H1 (cell line): ENCODE measurements at regions not wholly inside any gene's neighbourhood (a gene's known extent, or its start where the extent isn't known, plus 50 kb on each side); places are given as distances from the start of the nearest gene placed in this dataset.

Experiments used
- CEBPB ChIP-seq: IDR thresholded peaks from 2 replicates; pipeline ENCODE4 v1.6.1; 2012; ENCODE audit warnings: low read depth, low read length
- CTCF ChIP-seq, 3 experiments: IDR thresholded peaks; 1 replicate in 2 of 3; 2 replicates in 1 of 3; pipeline versions ENCODE4 v1.5.1 to v1.6.1; 2011; ENCODE audit warnings: low read length in 3 of 3, mild to moderate bottlenecking in 3 of 3, inconsistent platforms in 2 of 3, low read depth in 1 of 3, moderate library complexity in 1 of 3; ENCODE audit not compliant: insufficient read depth in 1 of 3; ENCODE audit errors: control extremely low read depth in 1 of 3
- KDM1A ChIP-seq: fragments of 200-600, 300-600 bp; sonication (generic); IDR thresholded peaks from 2 replicates; pipeline ENCODE4 v1.7.1; 2016; ENCODE audit warnings: mild to moderate bottlenecking, low read length, borderline replicate concordance
- POLR2A ChIP-seq, 2 experiments: IDR thresholded peaks; 1 replicate in 1 of 2; 2 replicates in 1 of 2; pipeline ENCODE4 v1.6.1; 2011; ENCODE audit warnings: low read depth in 2 of 2, low read length in 2 of 2, mild to moderate bottlenecking in 2 of 2; ENCODE audit errors: control extremely low read depth in 1 of 2
- POLR2AphosphoS5 ChIP-seq: IDR thresholded peaks from 2 replicates; pipeline ENCODE4 v1.6.1; 2011; ENCODE audit warnings: low read depth, low read length
- RAD21 ChIP-seq, 2 experiments: IDR thresholded peaks in 1 of 2; conservative IDR thresholded peaks in 1 of 2; 2 replicates each; pipeline ENCODE4 v1.6.1; 2011; ENCODE audit warnings: low read depth in 2 of 2, low read length in 2 of 2, improper control_type of control experiment in 1 of 2, inconsistent platforms in 1 of 2, mild to moderate bottlenecking in 1 of 2, moderate library complexity in 1 of 2
- SIN3A ChIP-seq, 2 experiments: IDR thresholded peaks in 1 of 2; conservative IDR thresholded peaks in 1 of 2; 2 replicates each; pipeline ENCODE4 v1.6.1; 2011 to 2012; ENCODE audit warnings: low read length in 2 of 2, improper control_type of control experiment in 1 of 2, low read depth in 1 of 2, mild to moderate bottlenecking in 1 of 2
- TBP ChIP-seq: IDR thresholded peaks from 2 replicates; pipeline ENCODE4 v1.6.1; 2011; ENCODE audit warnings: low read depth, low read length, improper control_type of control experiment
- TF ChIP-seq, protein P1 (sequence below): IDR thresholded peaks from 2 replicates; pipeline ENCODE4 v1.6.1; 2011; ENCODE audit warnings: low read depth, mild to moderate bottlenecking, low read length; ENCODE audit not compliant: insufficient read depth

DNA sequence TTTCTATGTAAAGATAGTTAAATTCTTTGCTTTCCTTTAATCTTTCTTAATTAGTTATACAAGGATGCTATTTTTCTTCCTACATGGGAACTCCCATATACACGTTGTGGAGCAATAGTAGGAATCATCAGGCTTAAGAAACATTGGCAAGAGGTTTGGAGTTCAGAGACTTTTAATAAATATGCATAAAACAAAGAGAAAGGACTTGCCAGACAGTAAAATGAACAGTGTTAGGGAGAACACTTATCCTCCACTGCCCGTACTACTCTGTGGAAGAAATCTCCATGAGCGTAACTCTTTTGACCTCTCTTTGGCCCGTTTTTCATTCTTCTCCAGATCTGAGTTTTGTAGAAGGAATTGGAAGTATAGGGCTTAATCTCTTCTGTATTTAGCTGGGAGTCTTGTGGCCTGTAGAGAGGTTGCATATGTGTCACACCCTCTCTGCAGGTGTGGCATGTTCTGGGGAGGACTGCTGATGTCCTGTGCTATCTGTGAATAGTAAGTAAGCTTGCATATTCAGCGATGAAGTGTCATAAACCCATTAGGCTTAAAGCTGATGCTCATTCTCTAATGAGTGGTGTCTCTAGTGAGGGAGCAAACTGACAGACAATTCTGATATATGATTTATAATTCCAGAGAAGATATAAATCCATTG, 455.4 kb upstream of the FAR2 start:
- TF ChIP-seq CTCF (IDR thresholded peaks at IDR 0.05; ENCODE audit: control extremely low read depth in 1 of 3, insufficient read depth in 1 of 3, low read depth in 1 of 3, low read length in 3 of 3) = no peak
- no peak for TF ChIP-seq POLR2AphosphoS5
- no peak for TF ChIP-seq KDM1A
- no peak for TF ChIP-seq CEBPB
- no peak for TF ChIP-seq POLR2A (IDR thresholded peaks at IDR 0.05; ENCODE audit: control extremely low read depth in 1 of 2, low read depth in 2 of 2, low read length in 2 of 2)
- TF ChIP-seq, protein P1, sequence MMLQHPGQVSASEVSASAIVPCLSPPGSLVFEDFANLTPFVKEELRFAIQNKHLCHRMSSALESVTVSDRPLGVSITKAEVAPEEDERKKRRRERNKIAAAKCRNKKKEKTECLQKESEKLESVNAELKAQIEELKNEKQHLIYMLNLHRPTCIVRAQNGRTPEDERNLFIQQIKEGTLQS = no peak
- no peak for TF ChIP-seq RAD21 (IDR thresholded peaks at IDR 0.05 in 1 of 2, conservative IDR thresholded peaks at IDR 0.05 in 1 of 2; ENCODE audit: low read depth in 2 of 2, low read length in 2 of 2)
- no peak for TF ChIP-seq SIN3A (conservative IDR thresholded peaks at IDR 0.05 in 1 of 2, IDR thresholded peaks at IDR 0.05 in 1 of 2; ENCODE audit: low read depth in 1 of 2, low read length in 2 of 2)
- TF ChIP-seq TBP = no peak
